ENCODE measurements at regions not wholly inside any gene's neighbourhood (a gene's known extent, or its start where the extent isn't known, plus 50 kb on each side); places are given as distances from the start of the nearest gene placed in this dataset.
"Not testable (repeated sequence)": the region's sequence is repeated elsewhere in the genome, so short reads cannot be mapped to it uniquely, and the experiment has no call there.

- DNase-seq (ENCODE audit: low read depth in 2 of 2) = no peak
Measured at GRCh38 chr9:89670801-89671434, 66.1 kb downstream of the GADD45G start.

- DNase-seq (ENCODE audit: low read depth in 2 of 2) = no peak
Measured at GRCh38 chr9:89674667-89675057, 69.8 kb downstream of the GADD45G start.

GRCh38 chr9:89675058-89675742, 70.4 kb downstream of the GADD45G start:
- DNase-seq (ENCODE audit: low read depth in 2 of 2) = no peak

GRCh38 chr9:89676281-89676680, 71.5 kb downstream of the GADD45G start:
- no peak for DNase-seq (ENCODE audit: low read depth in 2 of 2)

GRCh38 chr9:89677702-89678395, 73.0 kb downstream of the GADD45G start:
- DNase-seq (ENCODE audit: low read depth in 2 of 2) = no peak

- no peak for DNase-seq (ENCODE audit: low read depth in 2 of 2)
Measured at GRCh38 chr9:89678396-89679015, 73.7 kb downstream of the GADD45G start.

GRCh38 chr9:89679016-89679415, 74.2 kb downstream of the GADD45G start:
- DNase-seq (ENCODE audit: low read depth in 2 of 2) = no peak

GRCh38 chr9:89679581-89679980, 74.8 kb downstream of the GADD45G start:
- DNase-seq (ENCODE audit: low read depth in 2 of 2) = no peak

- no peak for DNase-seq (ENCODE audit: low read depth in 2 of 2)
Measured at GRCh38 chr9:89680547-89681467, 76.0 kb downstream of the GADD45G start.

- not testable (repeated sequence) for DNase-seq (ENCODE audit: low read depth in 2 of 2)
Measured at GRCh38 chr9:89681468-89681859, 76.7 kb downstream of the GADD45G start.

- DNase-seq (ENCODE audit: low read depth in 2 of 2) = no peak
Measured at GRCh38 chr9:89683626-89684025, 78.8 kb downstream of the GADD45G start.

- DNase-seq (ENCODE audit: low read depth in 2 of 2) = no peak
Measured at GRCh38 chr9:89684218-89684617, 79.4 kb downstream of the GADD45G start.

- DNase-seq (ENCODE audit: low read depth in 2 of 2) = no peak
Measured at GRCh38 chr9:89684912-89685636, 80.3 kb downstream of the GADD45G start.

GRCh38 chr9:89685698-89686097, 80.9 kb downstream of the GADD45G start:
- no peak for DNase-seq (ENCODE audit: low read depth in 2 of 2)

GRCh38 chr9:89686126-89686525, 81.3 kb downstream of the GADD45G start:
- DNase-seq (ENCODE audit: low read depth in 2 of 2) = no peak

GRCh38 chr9:89686621-89687020, 81.8 kb downstream of the GADD45G start:
- no peak for DNase-seq (ENCODE audit: low read depth in 2 of 2)

GRCh38 chr9:89687188-89687587, 82.4 kb downstream of the GADD45G start:
- no peak for DNase-seq (ENCODE audit: low read depth in 2 of 2)

GRCh38 chr9:89687848-89688247, 83.0 kb downstream of the GADD45G start:
- no peak for DNase-seq (ENCODE audit: low read depth in 2 of 2)

GRCh38 chr9:89689321-89689720, 84.5 kb downstream of the GADD45G start:
- DNase-seq (ENCODE audit: low read depth in 2 of 2) = not testable (repeated sequence)

GRCh38 chr9:89690334-89690912, 85.6 kb downstream of the GADD45G start:
- DNase-seq (ENCODE audit: low read depth in 2 of 2) = no peak

All from stimulated activated CD4-positive, alpha-beta T cell treated with anti-CD3 and anti-CD28 coated beads, Interleukin-12 subunit alpha, Interleukin-12 subunit beta, amount 100 ng/mL, for 24 hours (primary cell).